NCI-H2029 (cell line): ENCODE measurements at regions not wholly inside any gene's neighbourhood (a gene's known extent, or its start where the extent isn't known, plus 50 kb on each side); places are given as distances from the start of the nearest gene placed in this dataset.

Experiments used
- DNase-seq: peaks from one replicate; lab custom pipeline; 2025; lab: John Stamatoyannopoulos, UW

DNA sequence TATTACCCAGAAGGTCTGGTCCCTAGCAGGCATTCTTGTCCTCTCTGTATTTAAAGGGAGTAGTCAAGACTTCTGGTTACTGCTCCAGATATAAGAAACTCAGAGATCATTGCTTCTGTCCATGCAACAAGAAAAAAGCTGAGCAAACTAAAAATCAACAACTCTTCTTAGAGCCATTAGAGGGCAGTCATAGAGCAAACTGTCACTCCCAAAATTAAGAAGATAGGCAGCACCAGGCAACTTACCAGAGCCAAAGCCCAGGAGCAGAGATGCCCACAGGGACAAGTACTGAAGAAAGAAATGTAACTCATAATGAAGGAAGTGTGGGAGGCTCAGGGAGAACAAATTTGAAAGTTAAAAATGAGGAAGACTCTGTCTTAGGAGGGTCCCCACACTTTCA, 472.9 kb upstream of the COBL start:
- no peak for DNase-seq

DNA sequence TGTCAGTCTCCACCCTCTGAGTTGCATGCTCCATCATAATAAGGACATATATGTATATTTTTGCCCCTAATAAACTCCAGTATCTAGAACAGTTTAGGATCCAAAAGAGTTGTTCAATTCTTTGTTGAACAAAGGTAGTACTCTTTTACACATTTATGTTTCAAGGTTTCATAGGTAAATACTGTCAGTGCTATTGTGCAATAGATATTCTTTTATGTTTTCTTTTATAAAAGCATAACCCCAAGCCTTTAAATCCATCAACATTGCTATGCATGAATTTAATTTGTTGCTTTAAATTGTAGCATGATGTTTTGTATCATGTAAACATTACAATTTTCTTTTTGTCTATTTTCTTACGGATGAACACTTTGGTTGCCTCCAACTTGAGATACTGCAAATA, 469.7 kb upstream of the COBL start:
- DNase-seq: no peak

DNA sequence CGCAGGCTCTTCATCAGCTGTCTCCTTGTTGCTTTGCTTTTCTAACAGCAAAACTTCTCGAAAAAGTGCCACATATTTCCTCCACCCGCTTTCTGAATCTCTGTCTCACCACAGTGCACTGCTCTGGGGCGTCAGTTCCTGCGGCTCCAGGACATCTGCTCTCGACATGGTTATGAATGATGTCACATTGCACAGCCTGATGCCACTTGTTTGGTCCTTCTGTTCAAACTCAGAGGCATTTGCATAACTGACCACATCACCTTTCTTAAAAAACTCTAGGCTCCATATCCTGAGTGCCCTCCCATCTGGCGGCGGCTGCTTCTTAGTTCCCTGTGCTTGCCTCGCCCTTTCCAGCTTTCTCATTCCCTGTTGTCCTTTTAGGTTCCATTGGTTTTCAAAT, 469.3 kb upstream of the COBL start:
- DNase-seq: no peak

DNA sequence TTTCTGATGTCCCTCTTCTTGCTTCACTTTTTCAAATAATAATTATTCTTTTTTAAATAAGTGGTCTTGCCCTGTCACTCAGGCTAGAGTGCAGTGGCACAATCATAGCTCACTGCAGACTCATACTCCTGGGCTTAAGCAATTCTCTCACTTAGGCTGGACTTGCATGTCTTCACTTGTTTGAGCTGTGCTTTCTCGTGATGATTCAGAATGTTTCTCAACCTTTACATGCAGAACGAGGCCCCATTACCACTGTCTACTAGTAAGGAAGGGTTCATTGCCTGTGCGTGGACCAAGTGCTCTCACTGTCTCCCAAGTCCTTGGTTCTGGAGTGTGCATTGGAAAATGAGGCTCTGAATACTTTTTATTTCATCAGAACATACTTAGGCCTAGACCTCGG, 468.6 kb upstream of the COBL start:
- DNase-seq: no peak

DNA sequence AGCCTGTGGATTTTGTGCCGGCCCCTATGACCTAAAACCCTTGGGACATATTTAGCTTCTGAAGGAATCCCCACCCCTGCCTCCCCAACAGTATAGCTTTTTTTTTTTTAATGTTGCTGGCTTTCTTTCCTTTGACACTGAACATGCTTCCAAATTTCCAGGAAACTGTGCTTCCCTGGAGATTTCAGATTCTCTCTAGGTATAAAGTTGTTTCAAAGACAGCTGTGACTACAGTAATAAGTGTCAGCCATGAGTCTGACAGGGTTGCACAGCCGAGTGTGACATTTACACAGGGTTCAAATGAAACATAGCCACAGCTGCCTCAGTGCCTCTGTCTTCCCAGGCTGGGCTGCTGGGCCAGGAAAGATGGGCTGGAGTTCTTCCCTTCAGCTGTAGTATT, 466.6 kb upstream of the COBL start:
- DNase-seq: no peak

DNA sequence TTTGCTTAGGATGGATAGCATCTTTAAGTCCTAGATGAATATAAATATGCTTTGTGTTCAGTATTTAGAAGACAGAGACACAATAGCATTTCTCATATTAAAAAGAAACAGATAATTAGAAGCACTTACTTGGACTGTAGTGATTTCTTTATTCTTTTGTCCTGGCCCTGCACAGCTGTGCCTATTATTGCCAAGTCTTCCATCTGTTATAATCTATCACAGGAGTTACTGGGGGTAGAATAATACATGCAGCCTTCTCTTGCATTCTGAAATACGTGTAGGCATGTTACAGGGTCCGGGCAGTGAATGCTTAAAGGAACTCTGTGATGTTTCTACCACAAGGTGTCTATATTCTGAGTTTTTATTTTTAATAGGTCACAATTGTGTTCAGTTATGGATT, 461.5 kb upstream of the COBL start:
- no peak for DNase-seq

DNA sequence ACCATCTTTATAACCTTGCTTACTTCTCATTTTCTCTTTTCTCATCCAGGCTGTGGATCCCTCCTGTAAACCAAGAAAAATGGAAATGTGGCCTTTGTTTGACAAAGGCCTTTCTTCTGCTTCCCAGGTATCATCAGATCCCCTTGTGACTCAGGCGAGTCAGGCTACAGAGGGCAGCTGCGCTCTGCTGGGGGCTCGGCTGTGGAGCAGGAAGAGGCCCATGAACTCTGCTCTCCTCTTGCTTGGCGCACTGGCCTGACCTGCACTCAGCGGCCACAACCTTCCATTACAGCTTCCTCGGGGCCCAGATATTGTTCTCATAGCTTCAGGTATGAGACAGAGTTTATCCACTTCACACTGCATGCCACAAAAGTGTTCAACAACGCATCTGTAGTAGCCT, 457.6 kb upstream of the COBL start:
- DNase-seq: no peak

DNA sequence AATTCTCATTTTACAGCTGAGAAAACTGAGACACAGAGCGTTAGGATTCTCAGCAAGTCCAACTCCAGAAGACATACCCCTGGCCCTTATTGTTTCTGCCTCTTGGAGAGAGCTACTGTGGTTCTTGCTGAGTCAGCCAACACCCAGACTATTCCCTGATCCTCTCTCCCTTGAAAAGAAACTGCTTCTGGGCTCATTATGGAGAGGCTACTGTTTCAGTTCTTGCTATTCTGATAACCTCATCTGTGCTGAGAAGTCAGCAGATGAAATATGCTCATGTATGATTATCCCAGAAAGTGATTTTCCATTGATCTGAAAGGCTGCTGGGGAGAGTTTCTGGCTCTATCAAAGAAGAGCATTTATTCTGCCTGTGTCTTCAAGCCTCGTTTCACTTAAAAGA, 455.6 kb upstream of the COBL start:
- no peak for DNase-seq

DNA sequence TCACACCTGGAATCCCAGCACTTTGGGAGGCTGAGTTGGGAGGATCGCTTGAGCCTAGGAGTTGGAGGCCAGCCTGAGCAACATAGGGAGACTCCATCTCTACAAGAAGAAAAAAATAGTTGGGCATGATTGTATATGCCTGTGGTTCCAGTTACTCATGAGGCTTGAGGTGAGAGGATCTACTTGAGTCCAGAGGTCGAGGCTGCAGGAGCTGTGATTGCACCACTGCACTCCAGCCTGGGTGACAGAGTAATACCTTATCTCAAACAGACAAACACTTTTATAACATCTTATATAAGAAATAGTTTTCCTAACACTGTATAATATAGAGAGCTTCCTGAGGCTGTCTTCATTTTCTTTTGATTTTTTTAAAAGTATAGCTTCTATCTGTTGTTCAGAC, 448.4 kb upstream of the COBL start:
- no peak for DNase-seq

DNA sequence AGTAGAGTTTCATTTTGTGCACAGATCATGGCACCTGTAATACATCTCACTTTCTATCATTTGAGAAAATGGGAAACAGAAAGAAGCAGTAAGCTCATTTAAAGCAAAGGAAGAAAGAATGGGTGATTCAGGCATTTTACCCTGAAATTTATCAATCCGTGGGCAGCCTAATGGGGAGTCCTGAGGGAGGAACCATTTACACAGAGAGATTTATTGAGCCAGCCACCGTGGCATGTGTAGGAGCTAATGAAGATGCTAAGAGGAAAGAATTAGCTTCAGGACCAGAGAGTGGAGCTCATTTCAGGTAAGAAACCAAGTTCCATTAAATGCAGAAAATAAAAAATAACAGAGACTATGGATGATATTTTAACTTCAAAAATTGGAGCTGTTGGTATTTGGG, 443.4 kb upstream of the COBL start:
- DNase-seq: no peak

DNA sequence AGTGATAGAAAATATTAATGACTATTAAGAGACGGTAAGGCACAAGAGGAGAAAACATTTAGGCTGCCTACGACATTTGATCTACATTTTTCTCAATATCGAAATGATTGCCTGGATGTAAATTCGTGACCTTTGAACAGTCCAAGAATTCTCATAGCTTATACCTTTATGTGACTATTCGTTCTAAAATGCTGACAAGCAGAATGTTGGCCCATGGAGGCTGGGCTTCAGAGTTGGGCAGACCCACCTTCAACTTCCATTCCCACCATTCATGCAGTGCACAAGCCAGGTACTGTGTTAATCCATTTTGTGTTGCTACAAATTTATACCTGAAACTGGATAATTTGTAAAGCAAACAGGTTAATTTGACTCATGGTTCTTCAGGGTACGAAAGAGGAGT, 441.4 kb upstream of the COBL start:
- no peak for DNase-seq

DNA sequence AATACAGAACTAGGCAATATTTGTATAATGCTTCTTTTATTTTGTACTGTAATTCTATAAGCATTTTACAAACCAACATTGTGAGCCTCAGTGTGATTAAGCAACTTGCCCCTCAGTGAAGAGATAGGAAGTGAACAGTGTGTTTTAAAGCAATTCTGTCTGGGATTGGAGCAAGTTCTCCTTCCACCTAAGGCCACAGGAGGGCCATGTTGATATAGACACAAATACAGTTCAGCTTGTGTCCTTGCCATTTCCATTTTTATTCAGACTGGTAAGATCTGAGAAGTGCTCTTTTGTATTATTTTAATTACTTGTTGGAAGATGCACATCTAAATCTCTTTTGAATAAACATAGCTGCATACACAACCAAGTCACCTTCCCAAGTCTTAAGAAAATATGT, 416.3 kb upstream of the COBL start:
- DNase-seq: no peak

DNA sequence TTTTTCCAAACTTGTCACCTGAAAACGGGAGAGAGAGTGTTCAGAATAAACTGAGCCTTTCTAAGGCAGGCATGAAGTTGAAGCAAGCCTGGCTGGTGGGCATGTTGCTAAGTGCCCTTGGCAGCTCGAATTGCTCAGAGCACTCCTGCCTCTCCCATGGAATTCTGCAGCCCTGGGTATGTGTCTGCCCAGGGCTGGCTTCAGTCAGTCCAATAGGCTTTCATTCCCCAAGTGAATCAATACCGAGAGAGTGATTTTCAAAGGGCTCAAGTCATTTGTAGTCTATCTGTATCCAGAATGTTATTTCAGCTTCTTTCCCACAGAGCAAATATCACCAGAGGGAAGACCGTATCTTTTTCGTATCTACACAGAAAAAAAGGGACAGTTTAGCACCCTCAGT, 415.5 kb upstream of the COBL start:
- no peak for DNase-seq

DNA sequence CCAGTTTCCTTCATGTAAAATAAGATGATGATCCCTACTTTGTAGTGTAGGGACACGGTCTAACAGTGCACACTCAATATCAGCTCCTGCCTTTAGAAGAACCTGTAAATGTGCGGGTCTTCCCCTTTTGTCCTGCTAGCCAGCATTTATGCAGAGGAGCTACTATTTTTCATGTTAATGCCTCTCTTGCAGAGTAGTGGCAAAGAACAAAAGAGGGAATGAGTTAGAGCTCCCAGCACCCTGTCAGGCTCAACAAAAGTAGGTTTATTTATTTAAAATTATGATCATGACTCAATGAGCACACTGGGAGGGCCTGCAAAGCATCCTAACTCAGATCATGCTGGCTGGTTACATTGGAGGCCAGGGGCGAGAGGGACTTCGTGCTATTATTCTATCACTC, 414.5 kb upstream of the COBL start:
- DNase-seq: no peak

DNA sequence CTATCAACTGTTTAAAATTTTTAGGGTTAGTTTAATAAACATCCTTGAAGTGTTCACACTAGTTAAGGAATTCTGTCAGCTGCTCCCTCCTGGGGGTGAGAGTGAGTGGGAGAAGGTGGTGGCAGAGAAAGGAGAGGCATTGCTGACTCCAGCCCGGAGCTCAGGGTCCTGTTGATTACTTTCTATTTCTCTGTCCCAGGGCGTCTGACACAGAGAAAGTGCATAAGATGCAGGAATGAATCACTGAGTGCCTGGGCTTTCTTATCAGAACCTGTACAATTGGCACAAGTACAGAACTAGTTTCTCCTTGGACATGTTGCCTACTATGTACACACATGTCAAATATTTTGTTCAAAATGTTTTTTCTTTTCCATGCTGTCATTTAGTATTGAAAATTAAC, 410.8 kb upstream of the COBL start:
- DNase-seq: no peak

DNA sequence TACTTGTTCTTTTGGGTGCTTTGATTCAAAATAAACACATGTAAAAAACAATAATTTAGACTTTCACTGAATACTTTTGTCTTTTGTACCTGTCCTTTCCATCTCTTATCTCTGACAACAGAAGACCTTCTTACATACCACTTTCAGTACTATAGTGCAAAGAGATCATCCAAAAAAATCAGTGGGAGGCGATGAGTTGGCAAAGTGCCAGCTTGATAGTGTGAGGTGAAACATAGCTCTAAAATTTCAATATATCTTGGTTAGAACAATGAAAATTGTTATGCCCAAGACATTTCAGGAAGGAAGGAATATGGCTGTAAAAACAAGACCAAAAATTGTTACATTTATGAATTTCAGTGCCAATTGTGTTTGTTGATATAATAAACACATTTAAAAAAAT, 390.2 kb upstream of the COBL start:
- no peak for DNase-seq

DNA sequence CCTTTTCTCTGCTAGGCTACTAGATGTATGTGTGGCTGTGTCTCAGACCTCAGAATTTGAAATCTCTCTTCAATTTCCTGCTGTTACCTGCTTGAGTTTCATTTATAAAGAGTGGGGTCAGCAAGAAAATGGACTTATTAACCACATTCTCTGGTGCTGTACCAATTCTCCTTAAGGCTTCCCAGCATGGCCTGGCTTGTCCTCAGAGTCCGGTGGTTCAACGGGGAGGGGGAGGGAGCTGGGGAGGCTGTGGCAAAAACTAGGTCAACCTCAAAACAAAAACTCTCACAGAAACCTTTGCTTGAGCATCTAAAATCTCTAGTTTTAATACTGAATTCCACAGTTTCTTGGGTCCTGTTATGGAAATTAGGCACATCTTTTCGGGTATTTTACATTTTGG, 389.1 kb upstream of the COBL start:
- no peak for DNase-seq

DNA sequence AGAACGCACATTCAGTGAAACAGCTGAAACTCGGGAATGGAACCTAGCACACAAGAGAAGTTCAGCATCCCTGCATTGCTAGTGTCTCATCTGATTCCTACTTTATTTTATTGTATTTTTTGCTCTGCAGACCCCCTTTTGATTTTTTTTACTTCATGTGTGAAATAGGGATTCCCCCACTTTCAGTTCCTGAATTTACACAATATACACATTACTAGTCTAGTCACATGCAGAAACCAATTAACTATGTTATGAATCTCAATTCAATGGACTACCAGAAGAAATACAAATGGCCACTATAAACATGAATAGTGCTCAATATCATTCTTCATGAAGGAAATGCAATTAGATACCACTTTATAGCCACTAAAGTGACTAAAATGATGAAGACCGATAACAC, 386.1 kb upstream of the COBL start:
- DNase-seq: no peak

DNA sequence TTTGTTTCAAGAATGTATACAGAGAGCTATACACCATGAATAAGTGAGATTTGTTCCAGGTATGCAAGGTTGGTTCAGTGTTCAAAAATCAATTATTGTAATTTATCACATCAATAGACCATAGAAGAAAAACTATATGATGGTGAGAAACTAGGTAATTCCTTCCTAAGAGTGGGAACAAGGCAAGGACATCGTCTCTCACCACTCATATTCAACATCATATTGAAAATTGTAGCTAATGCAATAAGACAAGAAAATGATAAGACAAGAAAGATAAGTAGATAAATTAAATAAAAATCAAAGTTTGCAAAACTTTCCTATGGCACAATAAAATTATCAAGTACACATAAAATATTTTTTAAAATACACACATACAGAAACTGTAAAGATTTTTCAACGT, 385.3 kb upstream of the COBL start:
- no peak for DNase-seq

DNA sequence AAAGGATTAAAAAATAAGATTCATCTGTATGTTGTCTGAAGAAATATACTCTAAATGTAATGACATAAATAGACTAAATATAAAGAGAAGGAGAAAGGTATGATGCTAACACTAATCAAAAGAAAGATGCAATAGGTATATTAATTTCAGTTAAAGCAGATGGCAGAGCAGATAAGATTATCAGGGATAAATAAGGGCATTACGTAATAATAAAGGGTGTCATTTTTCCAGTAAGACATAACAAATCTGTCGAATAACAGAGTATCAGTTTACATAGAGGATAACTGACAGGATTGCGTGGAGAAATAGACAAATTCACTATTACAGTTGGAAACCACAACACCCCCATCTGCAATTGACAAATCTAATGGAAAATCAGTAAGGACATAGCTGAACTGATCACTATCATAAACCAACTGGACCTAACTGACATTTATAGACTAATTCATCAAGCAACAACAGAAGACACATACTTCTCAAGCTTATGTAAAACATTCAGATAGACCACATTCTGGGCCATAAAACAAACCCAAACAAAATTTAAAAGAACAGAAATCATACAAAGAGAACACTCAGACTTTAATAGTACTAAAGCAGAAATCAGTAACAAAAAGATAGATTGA, 384.1 kb upstream of the COBL start:
- no peak for DNase-seq

DNA sequence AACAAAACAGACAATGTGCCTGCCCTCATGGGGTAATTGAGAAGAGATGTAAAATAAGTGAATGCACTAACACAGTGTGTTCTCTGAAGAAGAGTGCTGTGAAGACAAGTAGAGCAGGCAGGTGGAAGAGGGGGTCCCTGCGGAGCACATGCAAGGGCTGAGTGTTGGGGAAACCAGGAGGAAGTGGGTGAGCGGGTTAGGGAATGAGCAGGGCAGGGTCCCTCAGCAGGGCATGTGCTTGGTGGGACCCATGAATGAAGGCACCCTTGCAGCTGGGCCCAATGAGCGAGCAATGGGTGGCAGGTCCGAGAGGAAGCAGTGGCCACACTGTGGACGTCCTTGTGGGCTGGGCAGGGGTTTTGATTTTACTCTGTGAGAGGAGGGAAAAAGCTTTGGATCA, 376.6 kb upstream of the COBL start:
- no peak for DNase-seq

DNA sequence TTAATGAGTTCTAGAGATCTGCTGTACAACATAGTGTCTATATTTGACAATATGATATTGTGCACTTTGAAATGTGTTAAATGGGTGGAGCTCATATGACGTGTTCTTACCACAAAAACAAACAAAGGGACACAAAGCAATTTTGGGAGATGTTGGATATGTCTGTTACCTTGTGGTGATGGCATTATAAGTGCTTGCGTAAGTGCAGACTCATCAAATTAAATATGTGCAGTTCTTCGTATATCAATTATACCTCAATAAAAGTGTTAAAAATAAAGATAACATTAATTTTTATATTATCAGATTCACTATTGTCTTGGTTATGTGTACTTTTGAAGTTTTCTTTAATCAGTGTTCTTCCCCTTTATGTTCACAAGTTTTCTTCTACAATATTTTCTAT, 372.9 kb upstream of the COBL start:
- DNase-seq: no peak

DNA sequence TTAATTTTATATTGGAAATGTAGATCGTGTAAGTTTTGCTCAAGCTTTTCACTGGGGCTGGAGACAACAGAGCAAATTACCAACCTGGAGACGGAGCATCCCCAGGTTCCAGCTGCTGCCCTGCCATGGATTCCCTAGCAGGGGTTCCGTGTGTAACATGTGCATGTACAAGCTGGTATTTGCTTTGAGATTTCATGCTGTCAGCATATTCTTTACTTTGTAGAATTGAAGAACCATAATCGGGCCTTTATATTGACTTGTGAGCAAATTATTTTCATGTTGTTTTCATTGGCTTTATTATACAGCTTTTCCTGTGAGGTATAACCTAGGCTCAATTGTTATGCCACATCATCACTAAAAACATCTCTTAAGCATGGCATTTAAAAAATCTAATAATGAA, 369.2 kb upstream of the COBL start:
- DNase-seq: no peak

DNA sequence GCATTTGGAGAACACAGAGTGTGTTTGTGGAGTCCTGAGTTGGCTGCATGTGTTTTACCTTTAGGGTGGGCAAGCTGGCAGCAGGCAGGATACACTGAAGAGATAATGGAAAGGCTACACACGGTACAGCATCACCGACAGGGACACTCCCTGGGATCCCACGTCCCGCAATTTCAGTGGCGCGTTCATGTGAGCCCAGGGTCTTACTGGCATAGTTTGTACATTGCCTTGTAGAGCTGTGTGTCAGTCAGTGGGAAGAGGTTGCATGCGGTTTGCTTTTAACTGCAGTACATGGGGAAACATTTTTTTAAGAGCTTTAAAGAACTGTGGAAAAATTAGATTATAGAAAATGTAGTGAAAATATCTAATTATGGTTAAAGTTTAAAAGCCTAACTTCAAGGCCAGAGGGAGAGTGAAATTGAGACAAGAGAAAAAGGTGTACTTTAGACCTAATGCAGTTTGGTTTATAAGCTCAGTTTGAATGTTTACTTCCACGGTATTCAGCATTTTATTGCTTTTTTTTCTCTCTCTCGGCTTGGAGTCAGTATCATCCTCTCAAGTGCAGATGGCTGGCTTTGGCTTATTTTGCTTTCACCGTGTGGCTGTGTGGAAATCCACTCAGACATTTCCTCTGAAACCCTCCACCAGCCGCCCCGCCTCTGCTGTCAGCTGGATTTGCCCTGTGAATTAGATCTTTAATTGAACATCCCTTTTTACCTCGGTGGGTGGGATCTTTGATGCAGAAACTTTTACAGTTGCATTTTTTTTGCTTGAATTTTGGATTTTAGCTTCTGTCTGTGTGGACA, 364.2 kb upstream of the COBL start:
- DNase-seq: no peak
